Tibial artery (tissue), 4 donors: ENCODE measurements at regions not wholly inside any gene's neighbourhood (a gene's known extent, or its start where the extent isn't known, plus 50 kb on each side); places are given as distances from the start of the nearest gene placed in this dataset.

Experiments used
- DNase-seq, 2 donors: peaks; one replicate each; pipeline ENCODE4 v3.0.0-alpha.2; 2019
- H3K27ac ChIP-seq, 2 donors: fragments of 200-600 bp; sonication (generic) in 1 of 2; 1 replicate in 1 of 2; 2 replicates in 1 of 2; pipeline ENCODE4 v1.5.1; 2018 to 2019; ENCODE audit warnings: mild to moderate bottlenecking in 1 of 2
- H3K27me3 ChIP-seq, 2 donors: fragments of 200-600 bp; sonication (generic) in 1 of 2; one replicate each; pipeline versions ENCODE4 v1.5.1 to v1.6.0; 2016 to 2019
- H3K36me3 ChIP-seq, 3 donors: fragments of 200-600 bp; sonication (generic) in 2 of 3; one replicate each; pipeline ENCODE4 v1.5.1; 2016 to 2019; ENCODE audit warnings: mild to moderate bottlenecking in 2 of 3
- H3K4me1 ChIP-seq, 4 donors: fragments of 200-600 bp; sonication (generic) in 2 of 4; 1 replicate in 3 of 4; 2 replicates in 1 of 4; pipeline ENCODE4 v1.5.1; 2016 to 2019
- H3K4me3 ChIP-seq, 2 donors: fragments of 200-600 bp; sonication (generic) in 1 of 2; 1 replicate in 1 of 2; 2 replicates in 1 of 2; pipeline ENCODE4 v1.5.1; 2018 to 2019; ENCODE audit warnings: mild to moderate bottlenecking in 2 of 2
- H3K9me3 ChIP-seq, 3 donors: fragments of 200-600 bp; sonication (generic) in 1 of 3; one replicate each; pipeline ENCODE4 v1.5.1; 2016 to 2019
- CTCF ChIP-seq, 2 experiments: fragments of 200-600 bp in 1 of 2; fragments of 450-650 bp in 1 of 2; IDR thresholded peaks; one replicate each; pipeline ENCODE4 v1.5.1; 2017 to 2019; ENCODE audit warnings: antibody characterized with exemption in 2 of 2, mild to moderate bottlenecking in 1 of 2, moderate library complexity in 1 of 2
- intact Hi-C: fragments of 100-400 bp; cut with DNase I; formaldehyde crosslinking; loops from one replicate; pipeline ENCODE4 v1.15.0; 2023; ENCODE audit warnings: low total_unique reads

DNA sequence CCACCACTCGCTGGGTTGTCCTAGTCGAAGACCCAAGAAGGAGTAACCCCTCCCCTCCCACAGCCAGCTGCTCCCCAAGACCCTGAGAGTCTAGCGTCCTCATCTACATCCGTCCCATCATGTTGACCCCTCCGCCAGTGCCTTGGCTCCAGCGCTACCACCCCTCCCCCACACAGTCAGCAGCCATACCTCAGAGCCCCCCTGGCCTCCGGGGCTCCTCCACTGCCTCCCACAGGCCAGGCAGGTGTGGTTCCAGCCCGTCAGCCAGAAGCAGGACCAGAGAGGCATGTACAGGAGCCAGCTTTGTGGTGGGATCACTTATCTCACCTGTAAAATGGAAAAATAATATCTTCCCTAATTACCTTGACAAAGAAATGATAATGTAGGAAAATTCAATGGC is 51.5 kb upstream of the PHF21B start:
- intact Hi-C loops = no loop called here
- no peak for TF ChIP-seq CTCF (IDR thresholded peaks at IDR 0.05)
- DNase-seq = no peak

DNA sequence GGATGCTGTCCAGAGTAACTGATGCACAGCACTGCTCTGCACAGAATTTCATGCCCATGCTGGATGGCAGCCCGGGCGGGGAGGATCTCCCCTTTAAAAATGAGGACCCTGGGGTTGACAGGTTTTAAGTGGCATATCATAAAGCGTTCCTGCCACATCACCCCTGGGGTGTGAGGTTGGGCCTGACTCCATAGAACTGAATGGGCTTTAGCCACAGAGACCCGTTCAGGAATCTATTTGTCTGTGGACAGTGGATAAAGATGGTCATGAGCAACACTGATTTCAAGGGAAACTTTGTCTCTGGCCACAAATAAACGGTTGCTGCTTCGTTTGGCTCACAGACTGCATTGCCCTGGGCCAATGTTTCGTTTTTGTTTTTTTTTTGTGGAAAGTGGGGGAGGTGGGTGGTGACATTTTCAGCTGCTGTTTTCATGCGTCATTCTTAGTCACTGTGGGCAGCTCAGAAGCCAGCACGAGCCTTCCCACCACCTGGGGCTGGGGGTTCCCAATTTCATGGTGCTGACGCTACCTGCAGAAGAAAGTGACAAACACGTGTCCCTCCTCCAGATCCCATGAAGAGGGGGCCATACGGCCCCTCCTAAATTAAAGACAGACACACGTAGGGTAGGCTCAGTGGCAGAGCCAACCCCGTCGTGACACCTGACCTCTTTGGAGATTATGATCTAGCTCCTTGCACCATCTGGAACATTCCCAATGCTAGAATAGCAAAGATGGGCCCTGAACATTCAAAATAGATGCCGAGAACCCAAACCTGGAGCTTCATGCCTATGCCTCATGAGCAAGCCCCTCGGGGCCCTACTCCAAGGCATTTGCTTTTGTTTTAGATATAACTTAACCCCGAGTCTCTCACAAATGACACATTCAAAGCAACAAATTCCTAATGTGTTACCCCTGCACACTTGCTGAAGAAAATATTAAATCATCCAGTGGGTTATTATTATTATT is 54.8 kb upstream of the PHF21B start:
- Histone ChIP-seq H3K36me3 (no peaks in the 10 kb centered on the region), H3K4me1 (no peaks in the 10 kb centered on the region), H3K4me3 (no peak overlapping the region), H3K9me3 (peaks cover 0 to 5% (median 0%) of the 10 kb centered on the region in 3 donors), H3K27me3 (peaks cover 0 to 18% of the 10 kb centered on the region in 2 donors), H3K27ac (no peak overlapping the region)
- intact Hi-C loops = no loop called here
- no peak for TF ChIP-seq CTCF (IDR thresholded peaks at IDR 0.05)
- no peak for DNase-seq

More for the DNA sequence above, 51.5 kb upstream of the PHF21B start:
- H3K36me3 ChIP-seq = no peaks in the 10 kb centered on the region
- H3K9me3 ChIP-seq = no peaks in the 10 kb centered on the region
- H3K27ac ChIP-seq = no peak overlapping the region
- H3K27me3 ChIP-seq = peaks cover 0 to 18% of the 10 kb centered on the region in 2 donors
- no peaks in the 10 kb centered on the region for H3K4me1 ChIP-seq
- no peak overlapping the region for H3K4me3 ChIP-seq

DNA sequence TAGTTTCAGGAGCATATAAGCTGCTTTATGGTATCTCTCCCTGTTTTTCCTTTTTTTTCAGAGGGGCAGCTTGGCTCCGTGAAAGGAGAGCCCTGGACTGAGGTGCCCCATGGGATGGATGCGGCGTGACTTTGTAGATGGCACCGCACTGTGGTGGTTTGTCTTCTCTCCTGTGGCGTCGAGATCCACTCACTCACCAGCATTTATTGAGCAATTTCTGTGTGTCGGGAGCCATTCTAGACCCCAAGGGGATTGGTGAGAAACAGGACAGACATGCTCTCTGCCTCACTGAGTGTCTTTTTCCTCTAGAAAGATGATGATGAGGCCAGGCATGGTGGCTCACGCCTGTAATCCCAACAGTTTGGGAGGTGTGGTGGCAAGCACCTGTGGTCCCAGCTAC is 55.9 kb upstream of the PHF21B start:
- Histone ChIP-seq H3K4me3 (no peak overlapping the region), H3K27me3 (peaks cover 0 to 27% of the 10 kb centered on the region in 2 donors), H3K9me3 (peaks cover 0 to 5% (median 0%) of the 10 kb centered on the region in 3 donors), H3K36me3 (no peaks in the 10 kb centered on the region), H3K27ac (no peak overlapping the region), H3K4me1 (no peaks in the 10 kb centered on the region)
- intact Hi-C loops = no loop called here
- DNase-seq = no peak
- no peak for TF ChIP-seq CTCF (IDR thresholded peaks at IDR 0.05)

GRCh38 chr22:45067731-45068130 is 57.9 kb upstream of the PHF21B start:
- Histone ChIP-seq H3K9me3 (peaks cover 0 to 5% (median 0%) of the 10 kb centered on the region in 3 donors), H3K27me3 (peaks cover 0 to 33% of the 10 kb centered on the region in 2 donors)
- intact Hi-C loops = no loop called here

GRCh38 chr22:45069925-45070324 is 60.1 kb upstream of the PHF21B start:
- no peaks in the 10 kb centered on the region for H3K36me3 ChIP-seq
- DNase-seq = no peak
- TF ChIP-seq CTCF (IDR thresholded peaks at IDR 0.05) = no peak
- H3K27ac ChIP-seq = no peak overlapping the region
- peaks cover 0 to 5% (median 0%) of the 10 kb centered on the region in 3 donors for H3K9me3 ChIP-seq
- intact Hi-C loops = no loop called here
- no peaks in the 10 kb centered on the region for H3K4me1 ChIP-seq
- H3K4me3 ChIP-seq = no peak overlapping the region
- H3K27me3 ChIP-seq = peaks cover 0 to 46% of the 10 kb centered on the region in 2 donors

More at GRCh38 chr22:45067731-45068130, 57.9 kb upstream of the PHF21B start:
- no peak for TF ChIP-seq CTCF (IDR thresholded peaks at IDR 0.05)
- Histone ChIP-seq H3K27ac (no peak overlapping the region), H3K4me1 (no peaks in the 10 kb centered on the region), H3K4me3 (no peak overlapping the region), H3K36me3 (no peaks in the 10 kb centered on the region)
- no peak for DNase-seq
